ENCODE measurements at regions not wholly inside any gene's neighbourhood (a gene's known extent, or its start where the extent isn't known, plus 50 kb on each side); places are given as distances from the start of the nearest gene placed in this dataset.

- DNase-seq (ENCODE audit: low read depth in 2 of 2): no peak
- TF ChIP-seq, protein P1, sequence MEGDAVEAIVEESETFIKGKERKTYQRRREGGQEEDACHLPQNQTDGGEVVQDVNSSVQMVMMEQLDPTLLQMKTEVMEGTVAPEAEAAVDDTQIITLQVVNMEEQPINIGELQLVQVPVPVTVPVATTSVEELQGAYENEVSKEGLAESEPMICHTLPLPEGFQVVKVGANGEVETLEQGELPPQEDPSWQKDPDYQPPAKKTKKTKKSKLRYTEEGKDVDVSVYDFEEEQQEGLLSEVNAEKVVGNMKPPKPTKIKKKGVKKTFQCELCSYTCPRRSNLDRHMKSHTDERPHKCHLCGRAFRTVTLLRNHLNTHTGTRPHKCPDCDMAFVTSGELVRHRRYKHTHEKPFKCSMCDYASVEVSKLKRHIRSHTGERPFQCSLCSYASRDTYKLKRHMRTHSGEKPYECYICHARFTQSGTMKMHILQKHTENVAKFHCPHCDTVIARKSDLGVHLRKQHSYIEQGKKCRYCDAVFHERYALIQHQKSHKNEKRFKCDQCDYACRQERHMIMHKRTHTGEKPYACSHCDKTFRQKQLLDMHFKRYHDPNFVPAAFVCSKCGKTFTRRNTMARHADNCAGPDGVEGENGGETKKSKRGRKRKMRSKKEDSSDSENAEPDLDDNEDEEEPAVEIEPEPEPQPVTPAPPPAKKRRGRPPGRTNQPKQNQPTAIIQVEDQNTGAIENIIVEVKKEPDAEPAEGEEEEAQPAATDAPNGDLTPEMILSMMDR (IDR thresholded peaks at IDR 0.05; ENCODE audit: low read depth, low read length): no peak
These were observed 93.1 kb upstream of the PGBD5 start for GRCh38 chr1:230519246-230519645.

DNA sequence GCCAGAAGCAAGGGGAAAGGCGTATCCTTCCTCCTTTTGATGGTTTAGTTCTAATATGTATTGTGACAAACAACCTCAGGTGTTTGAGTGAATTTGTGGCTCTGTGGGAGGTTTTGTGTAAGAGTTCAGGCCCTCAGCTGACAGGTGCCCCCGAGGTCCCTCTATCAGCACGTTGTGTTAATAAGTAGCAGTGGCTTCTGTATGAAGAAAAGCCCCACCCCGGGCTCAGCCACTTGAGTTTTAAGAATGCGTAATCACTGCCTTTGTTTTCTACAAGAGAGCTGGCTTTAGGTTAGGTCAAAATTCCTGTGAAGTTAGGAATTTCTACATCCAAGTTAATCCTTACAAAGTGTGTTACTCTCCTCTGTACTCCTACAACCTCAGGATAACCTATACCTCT is 92.4 kb upstream of the PGBD5 start:
- TF ChIP-seq, protein P1 (IDR thresholded peaks at IDR 0.05; ENCODE audit: low read depth, low read length): no peak
- DNase-seq (ENCODE audit: low read depth in 2 of 2): no peak
- H3K4me3 ChIP-seq (replicated peaks in 1 of 2; ENCODE audit: low read depth in 2 of 2, low read length in 2 of 2): no peak overlapping the region

More at GRCh38 chr1:230519246-230519645, 93.1 kb upstream of the PGBD5 start:
- no peak overlapping the region for H3K4me3 ChIP-seq (replicated peaks in 1 of 2; ENCODE audit: low read depth in 2 of 2, low read length in 2 of 2)

DNA sequence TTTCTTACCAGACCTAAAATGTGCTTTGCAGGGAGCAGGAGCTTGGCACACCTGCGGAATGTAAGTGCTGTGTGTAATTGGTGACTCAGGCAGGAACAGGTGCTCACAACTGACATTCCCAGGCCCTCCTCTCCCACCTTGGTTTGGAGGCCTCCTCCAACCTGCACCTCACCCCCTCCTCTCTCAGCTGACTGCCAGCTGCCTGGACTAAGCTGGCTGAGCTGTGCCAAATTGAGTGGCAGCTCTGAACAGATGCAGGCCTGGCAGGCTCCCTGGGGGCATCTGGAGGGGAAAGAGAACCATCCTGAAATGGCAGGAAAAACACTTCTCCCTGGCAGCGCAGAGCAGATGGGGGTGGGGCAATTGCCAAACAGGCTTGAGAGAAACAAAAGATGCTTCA is 91.7 kb upstream of the PGBD5 start:
- DNase-seq (ENCODE audit: low read depth in 2 of 2): no peak
- H3K4me3 ChIP-seq (replicated peaks in 1 of 2; ENCODE audit: low read depth in 2 of 2, low read length in 2 of 2): no peak overlapping the region
- TF ChIP-seq, protein P1 (IDR thresholded peaks at IDR 0.05; ENCODE audit: low read depth, low read length): no peak

- no peak for DNase-seq (ENCODE audit: low read depth in 2 of 2)
- H3K4me3 ChIP-seq (replicated peaks in 1 of 2; ENCODE audit: low read depth in 2 of 2, low read length in 2 of 2): no peak overlapping the region
- TF ChIP-seq, protein P1 (IDR thresholded peaks at IDR 0.05; ENCODE audit: low read depth, low read length): no peak
These were observed 91.2 kb upstream of the PGBD5 start for GRCh38 chr1:230517326-230517725.

DNA sequence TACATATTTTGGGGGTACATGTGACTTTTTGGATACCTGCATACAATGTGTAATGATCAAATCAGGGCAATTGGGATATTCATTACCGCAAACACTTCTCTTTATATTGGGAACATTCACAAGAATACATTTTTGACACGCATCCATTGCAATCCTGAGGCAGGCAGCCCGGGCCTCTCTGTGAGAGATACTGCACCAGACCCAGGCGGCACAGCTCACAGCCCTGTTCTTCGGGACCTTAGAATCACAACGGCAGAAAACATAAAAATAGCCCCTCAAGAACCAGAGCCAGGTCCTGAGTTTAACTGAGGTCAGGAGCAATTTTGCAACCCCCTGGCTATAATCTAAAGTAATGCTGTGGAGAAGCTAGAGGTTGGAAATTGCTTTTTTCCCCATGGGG is 90.8 kb upstream of the PGBD5 start:
- TF ChIP-seq, protein P1 (IDR thresholded peaks at IDR 0.05; ENCODE audit: low read depth, low read length): no peak
- no peak for DNase-seq (ENCODE audit: low read depth in 2 of 2)

DNA sequence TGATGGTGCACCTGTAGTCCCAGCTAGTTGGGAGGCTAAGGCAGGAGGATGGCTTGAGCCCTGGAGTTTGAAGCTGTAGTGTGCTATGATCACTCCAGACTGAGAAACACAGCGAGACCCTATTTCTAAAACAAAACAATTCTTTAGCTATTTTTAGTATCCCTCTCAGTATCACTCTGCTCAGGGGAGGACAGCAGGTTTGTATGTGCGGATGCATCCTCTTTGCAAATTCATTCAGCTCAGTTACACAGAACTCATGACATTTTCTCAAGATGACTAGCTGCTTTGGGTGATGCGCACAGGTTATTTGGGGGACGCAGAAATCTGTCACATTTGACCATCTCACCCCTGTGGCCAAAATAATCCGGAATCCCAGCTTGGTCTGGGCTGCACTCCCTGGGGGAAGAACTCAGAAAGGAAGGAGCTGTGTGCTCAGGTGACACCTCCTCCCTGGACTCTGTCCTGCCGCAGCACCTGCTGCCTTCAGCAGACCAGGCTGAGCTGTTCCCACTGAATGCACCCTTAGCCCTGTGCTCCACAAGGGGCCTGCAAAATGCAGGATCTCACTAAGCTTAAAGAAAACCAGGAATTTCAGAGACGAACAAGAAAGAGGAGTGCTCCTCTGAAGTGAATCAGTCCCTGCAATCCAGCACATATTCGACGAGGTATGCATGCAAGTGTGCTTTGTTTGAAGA is 89.5 kb upstream of the PGBD5 start:
- TF ChIP-seq, protein P1 (IDR thresholded peaks at IDR 0.05; ENCODE audit: low read depth, low read length): no peak
- H3K4me3 ChIP-seq (replicated peaks in 1 of 2; ENCODE audit: low read depth in 2 of 2, low read length in 2 of 2): no peak overlapping the region
- no peak for DNase-seq (ENCODE audit: low read depth in 2 of 2)

More for the DNA sequence above, 90.8 kb upstream of the PGBD5 start:
- H3K4me3 ChIP-seq (replicated peaks in 1 of 2; ENCODE audit: low read depth in 2 of 2, low read length in 2 of 2): no peak overlapping the region

DNA sequence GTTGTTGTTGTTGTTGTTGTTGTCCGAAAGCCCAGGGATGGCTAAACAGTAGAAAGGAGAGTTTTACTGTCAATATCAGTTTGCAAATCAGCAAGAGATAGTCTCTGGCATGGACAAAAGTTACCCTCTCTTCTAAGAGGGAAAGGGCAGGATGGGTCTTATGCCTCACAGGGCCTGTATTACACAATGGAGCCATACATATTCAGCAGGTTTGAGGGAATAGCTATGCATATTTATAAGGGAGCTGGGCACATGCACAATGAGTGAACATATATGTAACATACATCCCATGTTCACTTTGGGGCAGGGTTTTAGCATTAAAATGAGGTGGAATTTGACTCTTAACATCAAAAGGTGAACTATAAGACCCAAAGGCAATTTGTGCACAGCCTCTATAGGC is 84.4 kb upstream of the PGBD5 start:
- DNase-seq (ENCODE audit: low read depth in 2 of 2): no peak
- TF ChIP-seq, protein P1 (IDR thresholded peaks at IDR 0.05; ENCODE audit: low read depth, low read length): no peak
- H3K4me3 ChIP-seq (replicated peaks in 1 of 2; ENCODE audit: low read depth in 2 of 2, low read length in 2 of 2): no peak overlapping the region
